ENCODE measurements at regions not wholly inside any gene's neighbourhood (a gene's known extent, or its start where the extent isn't known, plus 50 kb on each side); places are given as distances from the start of the nearest gene placed in this dataset.

DNA sequence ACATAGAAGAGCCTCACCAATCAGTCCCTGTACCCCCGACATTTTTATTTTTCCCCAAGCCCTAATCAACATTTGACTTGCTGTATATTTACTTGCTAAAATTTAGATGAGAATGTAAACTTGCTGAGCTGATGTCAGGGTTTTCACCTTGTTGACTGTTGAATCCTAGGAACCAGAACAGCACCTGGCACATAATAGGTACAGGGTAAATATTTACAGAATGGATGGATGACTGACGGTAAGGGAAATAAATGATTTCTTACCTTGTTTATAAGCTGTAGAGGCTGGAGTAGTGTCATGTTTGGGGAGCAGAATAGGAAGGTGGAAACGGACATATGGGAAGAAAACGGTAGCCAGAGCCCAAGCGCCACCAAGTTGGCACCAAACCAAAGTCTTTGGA lies 107.0 kb upstream of the NUDT12 start:
- TF ChIP-seq CTCF (IDR thresholded peaks at IDR 0.05; ENCODE audit: poor library complexity) (no peak), EZH2 (IDR thresholded peaks at IDR 0.05; ENCODE audit: borderline replicate concordance) (no peak), EZH2phosphoT487 (IDR thresholded peaks at IDR 0.05; ENCODE audit: low read depth, severe bottlenecking, unreplicated experiment) (no peak)
